GM12892 (cell line): ENCODE measurements at regions not wholly inside any gene's neighbourhood (a gene's known extent, or its start where the extent isn't known, plus 50 kb on each side); places are given as distances from the start of the nearest gene placed in this dataset.

Source experiments
- POLR2A ChIP-seq: IDR thresholded peaks from 2 replicates; pipeline ENCODE4 v1.6.1; 2011; ENCODE audit warnings: low read depth, low read length, control low read depth
- TAF1 ChIP-seq: IDR thresholded peaks from 2 replicates; pipeline ENCODE4 v1.6.1; 2011; ENCODE audit warnings: low read depth, mild to moderate bottlenecking, control low read depth, low read length, borderline replicate concordance

DNA sequence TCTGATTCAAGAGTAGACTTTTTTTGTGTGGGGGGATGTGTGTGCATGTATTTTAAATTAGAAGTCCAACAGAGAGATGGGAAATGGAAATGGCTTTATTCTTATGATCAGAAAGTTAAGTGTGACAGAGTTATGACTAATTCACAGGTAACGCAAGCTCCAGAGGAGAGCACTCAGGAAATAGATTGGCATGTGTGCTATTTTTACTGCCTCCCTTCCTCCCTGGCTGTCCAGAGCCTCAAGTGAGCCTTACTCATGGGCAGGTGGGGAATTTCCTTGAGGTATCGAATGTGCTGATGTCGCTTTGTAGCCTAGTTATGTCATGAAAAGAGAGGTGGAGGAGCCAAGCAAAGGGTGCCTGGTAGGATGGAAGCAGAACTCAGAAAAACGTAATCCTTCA, 70.3 kb upstream of the BDNF start:
- no peak for TF ChIP-seq TAF1
- TF ChIP-seq POLR2A, result no peak
